ENCODE measurements at regions not wholly inside any gene's neighbourhood (a gene's known extent, or its start where the extent isn't known, plus 50 kb on each side); places are given as distances from the start of the nearest gene placed in this dataset.

GRCh38 chr14:100445436-100446088 lies 122.4 kb downstream of the SLC25A47 start:
- in situ Hi-C loops (cut with HindIII; ENCODE audit: low pct_ligation_motif_present, low pct_unique_long_range_greater_than_20kb, low sequenced_read_pairs): no loop called here
- no peak for DNase-seq

- in situ Hi-C loops (cut with HindIII; ENCODE audit: low pct_ligation_motif_present, low pct_unique_long_range_greater_than_20kb, low sequenced_read_pairs): no loop called here
Observed at GRCh38 chr14:100446572-100446971, 123.4 kb downstream of the SLC25A47 start.

GRCh38 chr14:100448376-100448775 lies 125.2 kb downstream of the SLC25A47 start:
- in situ Hi-C loops (cut with HindIII; ENCODE audit: low pct_ligation_motif_present, low pct_unique_long_range_greater_than_20kb, low sequenced_read_pairs): no loop called here
- DNase-seq: no peak

More at GRCh38 chr14:100446572-100446971, 123.4 kb downstream of the SLC25A47 start:
- DNase-seq: no peak

GRCh38 chr14:100449225-100449987 lies 126.3 kb downstream of the SLC25A47 start:
- no peak for DNase-seq
- in situ Hi-C loops (cut with HindIII; ENCODE audit: low pct_ligation_motif_present, low pct_unique_long_range_greater_than_20kb, low sequenced_read_pairs): no loop called here

GRCh38 chr14:100450049-100450448 lies 126.9 kb downstream of the SLC25A47 start:
- in situ Hi-C loops (cut with HindIII; ENCODE audit: low pct_ligation_motif_present, low pct_unique_long_range_greater_than_20kb, low sequenced_read_pairs): no loop called here
- no peak for DNase-seq

- no peak for DNase-seq
- in situ Hi-C loops (cut with HindIII; ENCODE audit: low pct_ligation_motif_present, low pct_unique_long_range_greater_than_20kb, low sequenced_read_pairs): no loop called here
Observed at GRCh38 chr14:100450736-100451135, 127.6 kb downstream of the SLC25A47 start.

- in situ Hi-C loops (cut with HindIII; ENCODE audit: low pct_ligation_motif_present, low pct_unique_long_range_greater_than_20kb, low sequenced_read_pairs): no loop called here
- DNase-seq: no peak
Observed at GRCh38 chr14:100451264-100451663, 128.1 kb downstream of the SLC25A47 start.

GRCh38 chr14:100453930-100454329 lies 130.8 kb downstream of the SLC25A47 start:
- DNase-seq: no peak
- in situ Hi-C loops (cut with HindIII; ENCODE audit: low pct_ligation_motif_present, low pct_unique_long_range_greater_than_20kb, low sequenced_read_pairs): no loop called here

- DNase-seq: no peak
- in situ Hi-C loops (cut with HindIII; ENCODE audit: low pct_ligation_motif_present, low pct_unique_long_range_greater_than_20kb, low sequenced_read_pairs): no loop called here
Observed at GRCh38 chr14:100454437-100454836, 131.3 kb downstream of the SLC25A47 start.

GRCh38 chr14:100463937-100464336 lies 123.3 kb downstream of the BEGAIN start:
- in situ Hi-C loops (cut with HindIII; ENCODE audit: low pct_ligation_motif_present, low pct_unique_long_range_greater_than_20kb, low sequenced_read_pairs): no loop called here
- DNase-seq: no peak

GRCh38 chr14:100466111-100466856 lies 120.9 kb downstream of the BEGAIN start:
- in situ Hi-C loops (cut with HindIII; ENCODE audit: low pct_ligation_motif_present, low pct_unique_long_range_greater_than_20kb, low sequenced_read_pairs): no loop called here
- DNase-seq: no peak

GRCh38 chr14:100467046-100467750 lies 120.0 kb downstream of the BEGAIN start:
- in situ Hi-C loops (cut with HindIII; ENCODE audit: low pct_ligation_motif_present, low pct_unique_long_range_greater_than_20kb, low sequenced_read_pairs): no loop called here

GRCh38 chr14:100467939-100468338 lies 119.3 kb downstream of the BEGAIN start:
- no peak for DNase-seq
- in situ Hi-C loops (cut with HindIII; ENCODE audit: low pct_ligation_motif_present, low pct_unique_long_range_greater_than_20kb, low sequenced_read_pairs): no loop called here

More at GRCh38 chr14:100467046-100467750, 120.0 kb downstream of the BEGAIN start:
- DNase-seq: no peak

- in situ Hi-C loops (cut with HindIII; ENCODE audit: low pct_ligation_motif_present, low pct_unique_long_range_greater_than_20kb, low sequenced_read_pairs): no loop called here
- no peak for DNase-seq
Observed at GRCh38 chr14:100468557-100468956, 118.7 kb downstream of the BEGAIN start.

GRCh38 chr14:100469632-100470522 lies 117.3 kb downstream of the BEGAIN start:
- no peak for DNase-seq
- in situ Hi-C loops (cut with HindIII; ENCODE audit: low pct_ligation_motif_present, low pct_unique_long_range_greater_than_20kb, low sequenced_read_pairs): no loop called here

- no peak for DNase-seq
- in situ Hi-C loops (cut with HindIII; ENCODE audit: low pct_ligation_motif_present, low pct_unique_long_range_greater_than_20kb, low sequenced_read_pairs): no loop called here
Observed at GRCh38 chr14:100470523-100470897, 116.7 kb downstream of the BEGAIN start.

GRCh38 chr14:100471441-100472093 lies 115.7 kb downstream of the BEGAIN start:
- no peak for DNase-seq
- in situ Hi-C loops (cut with HindIII; ENCODE audit: low pct_ligation_motif_present, low pct_unique_long_range_greater_than_20kb, low sequenced_read_pairs): no loop called here

GRCh38 chr14:100472094-100472455 lies 115.1 kb downstream of the BEGAIN start:
- in situ Hi-C loops (cut with HindIII; ENCODE audit: low pct_ligation_motif_present, low pct_unique_long_range_greater_than_20kb, low sequenced_read_pairs): no loop called here
- no peak for DNase-seq
